ENCODE measurements at regions not wholly inside any gene's neighbourhood (a gene's known extent, or its start where the extent isn't known, plus 50 kb on each side); places are given as distances from the start of the nearest gene placed in this dataset.

GRCh38 chr12:24233519-24234246, 284.2 kb upstream of the SOX5 start:
- no peak for DNase-seq (ENCODE audit: low spot score)
- no peaks in the 10 kb centered on the region for H3K4me1 Mint-ChIP-seq (ENCODE audit: low read depth)

GRCh38 chr12:24232531-24232930, 283.1 kb upstream of the SOX5 start:
- H3K9me3 Mint-ChIP-seq, result peaks cover 4% of the 10 kb centered on the region
- no peak for DNase-seq (ENCODE audit: low spot score)
- H3K36me3 Mint-ChIP-seq (ENCODE audit: low read depth), result no peaks in the 10 kb centered on the region
- no peak overlapping the region for H3K4me3 Mint-ChIP-seq
- H3K27me3 Mint-ChIP-seq (ENCODE audit: low read depth), result no peaks in the 10 kb centered on the region
- no peaks in the 10 kb centered on the region for H3K4me1 Mint-ChIP-seq (ENCODE audit: low read depth)
- no peak overlapping the region for H3K27ac Mint-ChIP-seq

More at GRCh38 chr12:24233519-24234246, 284.2 kb upstream of the SOX5 start:
- Mint-ChIP-seq H3K9me3 (peaks cover 4% of the 10 kb centered on the region), H3K36me3 (ENCODE audit: low read depth) (no peaks in the 10 kb centered on the region), H3K27me3 (ENCODE audit: low read depth) (no peaks in the 10 kb centered on the region), H3K4me3 (no peak overlapping the region), H3K27ac (no peak overlapping the region)

GRCh38 chr12:24231298-24231697, 281.8 kb upstream of the SOX5 start:
- H3K4me3 Mint-ChIP-seq, result no peak overlapping the region
- H3K36me3 Mint-ChIP-seq (ENCODE audit: low read depth), result no peaks in the 10 kb centered on the region
- H3K27me3 Mint-ChIP-seq (ENCODE audit: low read depth), result no peaks in the 10 kb centered on the region
- no peak for DNase-seq (ENCODE audit: low spot score)
- H3K27ac Mint-ChIP-seq, result no peak overlapping the region
- H3K9me3 Mint-ChIP-seq, result peaks cover 4% of the 10 kb centered on the region
- H3K4me1 Mint-ChIP-seq (ENCODE audit: low read depth), result no peaks in the 10 kb centered on the region

GRCh38 chr12:24230061-24230701, 280.7 kb upstream of the SOX5 start:
- H3K4me1 Mint-ChIP-seq (ENCODE audit: low read depth), result no peaks in the 10 kb centered on the region
- no peak overlapping the region for H3K4me3 Mint-ChIP-seq
- H3K27ac Mint-ChIP-seq, result no peak overlapping the region
- DNase-seq (ENCODE audit: low spot score), result no peak
- H3K36me3 Mint-ChIP-seq (ENCODE audit: low read depth), result no peaks in the 10 kb centered on the region
- H3K9me3 Mint-ChIP-seq, result peaks cover 4% of the 10 kb centered on the region
- H3K27me3 Mint-ChIP-seq (ENCODE audit: low read depth), result no peaks in the 10 kb centered on the region

- H3K4me3 Mint-ChIP-seq, result no peak overlapping the region
- no peaks in the 10 kb centered on the region for H3K4me1 Mint-ChIP-seq (ENCODE audit: low read depth)
- H3K36me3 Mint-ChIP-seq (ENCODE audit: low read depth), result no peaks in the 10 kb centered on the region
- H3K27ac Mint-ChIP-seq, result no peak overlapping the region
- H3K27me3 Mint-ChIP-seq (ENCODE audit: low read depth), result no peaks in the 10 kb centered on the region
- peaks cover 4% of the 10 kb centered on the region for H3K9me3 Mint-ChIP-seq
- DNase-seq (ENCODE audit: low spot score), result no peak
Observed at GRCh38 chr12:24229031-24229700, 279.7 kb upstream of the SOX5 start.

- Mint-ChIP-seq H3K4me1 (ENCODE audit: low read depth) (no peaks in the 10 kb centered on the region), H3K27me3 (ENCODE audit: low read depth) (no peaks in the 10 kb centered on the region), H3K9me3 (no peaks in the 10 kb centered on the region), H3K27ac (no peak overlapping the region), H3K36me3 (ENCODE audit: low read depth) (no peaks in the 10 kb centered on the region), H3K4me3 (no peak overlapping the region)
- DNase-seq (ENCODE audit: low spot score), result no peak
Observed at GRCh38 chr12:24228371-24228770, 278.9 kb upstream of the SOX5 start.

- no peak for DNase-seq (ENCODE audit: low spot score)
- no peaks in the 10 kb centered on the region for H3K36me3 Mint-ChIP-seq (ENCODE audit: low read depth)
- H3K9me3 Mint-ChIP-seq, result no peaks in the 10 kb centered on the region
- no peaks in the 10 kb centered on the region for H3K4me1 Mint-ChIP-seq (ENCODE audit: low read depth)
- no peak overlapping the region for H3K4me3 Mint-ChIP-seq
- no peaks in the 10 kb centered on the region for H3K27me3 Mint-ChIP-seq (ENCODE audit: low read depth)
- no peak overlapping the region for H3K27ac Mint-ChIP-seq
Observed at GRCh38 chr12:24227551-24227950, 278.1 kb upstream of the SOX5 start.

GRCh38 chr12:24226745-24227350, 277.4 kb upstream of the SOX5 start:
- no peak overlapping the region for H3K27ac Mint-ChIP-seq
- H3K9me3 Mint-ChIP-seq, result no peaks in the 10 kb centered on the region
- no peaks in the 10 kb centered on the region for H3K4me1 Mint-ChIP-seq (ENCODE audit: low read depth)
- no peak overlapping the region for H3K4me3 Mint-ChIP-seq
- H3K36me3 Mint-ChIP-seq (ENCODE audit: low read depth), result no peaks in the 10 kb centered on the region
- no peak for DNase-seq (ENCODE audit: low spot score)
- H3K27me3 Mint-ChIP-seq (ENCODE audit: low read depth), result no peaks in the 10 kb centered on the region

- no peaks in the 10 kb centered on the region for H3K36me3 Mint-ChIP-seq (ENCODE audit: low read depth)
- H3K27ac Mint-ChIP-seq, result no peak overlapping the region
- DNase-seq (ENCODE audit: low spot score), result no peak
- no peak overlapping the region for H3K4me3 Mint-ChIP-seq
- no peaks in the 10 kb centered on the region for H3K9me3 Mint-ChIP-seq
- no peaks in the 10 kb centered on the region for H3K27me3 Mint-ChIP-seq (ENCODE audit: low read depth)
- H3K4me1 Mint-ChIP-seq (ENCODE audit: low read depth), result no peaks in the 10 kb centered on the region
Observed at GRCh38 chr12:24224401-24224800, 274.9 kb upstream of the SOX5 start.

GRCh38 chr12:24223926-24224325, 274.5 kb upstream of the SOX5 start:
- H3K9me3 Mint-ChIP-seq, result no peaks in the 10 kb centered on the region

GRCh38 chr12:24222968-24223367, 273.5 kb upstream of the SOX5 start:
- Mint-ChIP-seq H3K4me1 (ENCODE audit: low read depth) (no peaks in the 10 kb centered on the region), H3K27ac (no peak overlapping the region), H3K27me3 (ENCODE audit: low read depth) (no peaks in the 10 kb centered on the region), H3K9me3 (no peaks in the 10 kb centered on the region), H3K4me3 (no peak overlapping the region), H3K36me3 (ENCODE audit: low read depth) (no peaks in the 10 kb centered on the region)
- no peak for DNase-seq (ENCODE audit: low spot score)

More at GRCh38 chr12:24223926-24224325, 274.5 kb upstream of the SOX5 start:
- Mint-ChIP-seq H3K36me3 (ENCODE audit: low read depth) (no peaks in the 10 kb centered on the region), H3K27me3 (ENCODE audit: low read depth) (no peaks in the 10 kb centered on the region), H3K4me3 (no peak overlapping the region), H3K4me1 (ENCODE audit: low read depth) (no peaks in the 10 kb centered on the region), H3K27ac (no peak overlapping the region)
- DNase-seq (ENCODE audit: low spot score), result no peak

- H3K9me3 Mint-ChIP-seq, result no peaks in the 10 kb centered on the region
- no peak overlapping the region for H3K27ac Mint-ChIP-seq
- H3K36me3 Mint-ChIP-seq (ENCODE audit: low read depth), result no peaks in the 10 kb centered on the region
- no peak for DNase-seq (ENCODE audit: low spot score)
- H3K4me1 Mint-ChIP-seq (ENCODE audit: low read depth), result no peaks in the 10 kb centered on the region
- no peaks in the 10 kb centered on the region for H3K27me3 Mint-ChIP-seq (ENCODE audit: low read depth)
- H3K4me3 Mint-ChIP-seq, result no peak overlapping the region
Observed at GRCh38 chr12:24212496-24212895, 263.0 kb upstream of the SOX5 start.

- DNase-seq (ENCODE audit: low spot score), result no peak
- H3K4me1 Mint-ChIP-seq (ENCODE audit: low read depth), result no peaks in the 10 kb centered on the region
- no peaks in the 10 kb centered on the region for H3K36me3 Mint-ChIP-seq (ENCODE audit: low read depth)
- no peak overlapping the region for H3K27ac Mint-ChIP-seq
- H3K9me3 Mint-ChIP-seq, result peaks cover 4% of the 10 kb centered on the region
- no peaks in the 10 kb centered on the region for H3K27me3 Mint-ChIP-seq (ENCODE audit: low read depth)
- H3K4me3 Mint-ChIP-seq, result no peak overlapping the region
Observed at GRCh38 chr12:24206621-24207020, 257.2 kb upstream of the SOX5 start.
